Panc1 (cell line): ENCODE measurements at regions not wholly inside any gene's neighbourhood (a gene's known extent, or its start where the extent isn't known, plus 50 kb on each side); places are given as distances from the start of the nearest gene placed in this dataset.

Experiments
- ATAC-seq: fragments of 200-7000 bp; cut with Tn5 transposase; 2 replicates; pipeline ENCODE4 v1.9.1; 2020; ENCODE audit warnings: mild to moderate bottlenecking, moderate library complexity
- BruUV-seq: library from RNA; stranded (reverse); fragments of 400-500 nt; replicated peaks from 2 replicates; lab custom pipeline; 2021; lab: Mats Ljungman, UMichigan
- CTCF ChIA-PET: fragments of 300-600 bp; sonication (Branson Sonifier 250); formaldehyde crosslinking; loops from one replicate; lab custom pipeline; 2022; ENCODE audit warnings: antibody characterized with exemption; lab: Charles Lee
- POLR2A ChIA-PET: fragments of 300-600 bp; sonication (Branson Sonifier 250); formaldehyde crosslinking; loops from one replicate; lab custom pipeline; 2022; ENCODE audit warnings: antibody characterized with exemption; lab: Charles Lee
- DNase-seq: peaks from one replicate; pipeline ENCODE4 v3.0.0-alpha.2; 2010; ENCODE audit warnings: low read depth, low spot score
- H3K27ac ChIP-seq: 2 replicates; pipeline ENCODE4 v1.5.1; 2011; ENCODE audit warnings: mild to moderate bottlenecking, low read length, inconsistent platforms
- H3K27me3 ChIP-seq: fragments of 200-500 bp; sonication (Bioruptor generic); 2 replicates; pipeline ENCODE4 v1.6.0; 2014; ENCODE audit warnings: low read length, inconsistent platforms; ENCODE audit not compliant: control insufficient read depth, insufficient read depth
- H3K36me3 ChIP-seq: fragments of 200-500 bp; sonication (Bioruptor generic); 2 replicates; pipeline ENCODE4 v1.5.1; 2014; ENCODE audit warnings: inconsistent platforms, mild to moderate bottlenecking, low read length, moderate library complexity; ENCODE audit not compliant: control insufficient read depth, insufficient read depth
- H3K4me1 ChIP-seq: 2 replicates; pipeline ENCODE4 v1.5.1; 2011; ENCODE audit warnings: inconsistent platforms, mild to moderate bottlenecking, low read length, moderate library complexity; ENCODE audit not compliant: control insufficient read depth, insufficient read depth
- H3K4me3 ChIP-seq, 2 experiments: 2 replicates each; pipeline ENCODE4 v1.5.1; 2011 to 2012; ENCODE audit warnings: low read depth in 2 of 2, low read length in 2 of 2, mild to moderate bottlenecking in 2 of 2, inconsistent platforms in 1 of 2, moderate library complexity in 1 of 2
- H3K9me3 ChIP-seq: fragments of 200-500 bp; sonication (Bioruptor generic); 2 replicates; pipeline ENCODE4 v1.5.1; 2014; ENCODE audit warnings: low read depth, mild to moderate bottlenecking, inconsistent platforms, low read length, moderate library complexity; ENCODE audit not compliant: control insufficient read depth, insufficient read depth
- CTCF ChIP-seq: fragments of 450-650 bp; IDR thresholded peaks from 2 replicates; pipeline ENCODE4 v1.5.1; 2017; ENCODE audit warnings: mild to moderate bottlenecking
- POLR2AphosphoS5 ChIP-seq: IDR thresholded peaks from 2 replicates; pipeline ENCODE4 v1.6.1; 2012; ENCODE audit warnings: mild to moderate bottlenecking, low read depth, low read length, moderate library complexity
- REST ChIP-seq, 2 experiments: IDR thresholded peaks; 2 replicates each; pipeline ENCODE4 v1.6.1; 2011 to 2012; ENCODE audit warnings: low read depth in 2 of 2, control low read depth in 1 of 2, low read length in 1 of 2, mild to moderate bottlenecking in 1 of 2, moderate library complexity in 1 of 2; ENCODE audit not compliant: insufficient read depth in 1 of 2
- SIN3A ChIP-seq: IDR thresholded peaks from 2 replicates; pipeline ENCODE4 v1.6.1; 2012; ENCODE audit warnings: low read depth, mild to moderate bottlenecking, low read length, moderate library complexity, borderline replicate concordance; ENCODE audit not compliant: insufficient read depth
- TCF7L2 ChIP-seq: IDR thresholded peaks from 2 replicates; pipeline ENCODE4 v1.6.1; 2011; ENCODE audit warnings: mild to moderate bottlenecking, low read depth, low read length, inconsistent platforms
- in situ Hi-C: cut with HindIII; loops from 2 replicates; pipeline ENCODE4 v1.10.0; 2016; ENCODE audit warnings: low sequenced_read_pairs, low pct_unique_long_range_greater_than_20kb
- intact Hi-C: fragments of 100-400 bp; cut with micrococcal nuclease; formaldehyde crosslinking; loops from one replicate; pipeline ENCODE4 v1.10.0; 2022; ENCODE audit not compliant: unreplicated experiment

- H3K9me3 ChIP-seq: no peaks in the 10 kb centered on the region
- H3K27ac ChIP-seq: no peak overlapping the region
- in situ Hi-C loops (no loop called here), intact Hi-C loops (no loop called here)
- no peaks in the 10 kb centered on the region for H3K27me3 ChIP-seq
- TF ChIP-seq CTCF (no peak), TCF7L2 (no peak), REST (IDR thresholded peaks at IDR 0.05; ENCODE audit: insufficient read depth in 1 of 2, low read depth in 2 of 2, low read length in 1 of 2) (no peak), SIN3A (no peak), POLR2AphosphoS5 (no peak)
- ChIA-PET POLR2A (no interaction called here), CTCF (no interaction called here)
- BruUV-seq: no TSS peak
- no peak overlapping the region for H3K4me3 ChIP-seq
- no peaks in the 10 kb centered on the region for H3K4me1 ChIP-seq
- no peak for DNase-seq
- H3K36me3 ChIP-seq: no peaks in the 10 kb centered on the region
- no peak for ATAC-seq
Measured at GRCh38 chr5:118578093-118578492, 410.3 kb downstream of the DTWD2 start.

- CTCF ChIA-PET: no interaction called here
- in situ Hi-C loops: no loop called here
Measured at GRCh38 chr5:118577621-118578020, 410.7 kb downstream of the DTWD2 start.

More at GRCh38 chr5:118577621-118578020, 410.7 kb downstream of the DTWD2 start:
- ATAC-seq: no peak
- Histone ChIP-seq H3K4me1 (no peaks in the 10 kb centered on the region), H3K36me3 (no peaks in the 10 kb centered on the region), H3K27ac (no peak overlapping the region), H3K4me3 (no peak overlapping the region), H3K27me3 (no peaks in the 10 kb centered on the region), H3K9me3 (no peaks in the 10 kb centered on the region)
- TF ChIP-seq POLR2AphosphoS5 (no peak), SIN3A (no peak), TCF7L2 (no peak), REST (IDR thresholded peaks at IDR 0.05; ENCODE audit: insufficient read depth in 1 of 2, low read depth in 2 of 2, low read length in 1 of 2) (no peak), CTCF (no peak)
- intact Hi-C loops: no loop called here
- POLR2A ChIA-PET: no interaction called here
- DNase-seq: no peak
- no TSS peak for BruUV-seq
